Left renal pelvis (tissue), 4 donors: ENCODE measurements at regions not wholly inside any gene's neighbourhood (a gene's known extent, or its start where the extent isn't known, plus 50 kb on each side); places are given as distances from the start of the nearest gene placed in this dataset.

Experiments
- DNase-seq, 4 donors: peaks; one replicate each; pipeline ENCODE4 v3.0.0-alpha.2; 2013; ENCODE audit warnings: low read depth in 4 of 4, low spot score in 3 of 4

DNA sequence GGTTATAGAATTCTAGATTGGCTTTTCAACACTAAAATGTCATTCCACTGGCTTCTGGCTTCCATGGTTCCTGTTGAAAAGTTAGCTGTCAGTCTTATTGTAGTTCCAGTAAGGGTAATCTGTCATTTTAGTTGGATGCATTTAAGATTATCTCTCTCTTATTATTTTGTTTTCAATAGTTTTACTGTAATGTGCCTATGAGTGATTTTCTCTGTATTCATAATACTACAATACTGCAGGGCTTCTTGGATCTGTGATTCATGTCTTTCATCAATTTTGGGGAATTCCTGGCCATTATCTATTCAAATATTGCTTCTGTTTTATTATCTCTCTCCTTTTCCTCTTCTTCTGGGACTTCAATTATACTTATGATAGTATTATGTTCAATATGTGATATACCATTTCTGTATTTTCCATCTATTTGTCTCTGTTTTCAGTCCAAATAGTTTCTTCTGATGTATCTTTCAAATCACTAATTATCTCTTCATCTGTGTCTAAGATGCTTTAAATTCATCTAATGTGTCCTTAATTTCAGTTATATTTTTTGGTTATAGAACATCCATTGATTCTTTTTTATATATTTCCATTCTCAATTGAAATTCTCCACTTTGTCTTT lies 101.5 kb downstream of the KCTD15 start:
- no peak for DNase-seq

DNA sequence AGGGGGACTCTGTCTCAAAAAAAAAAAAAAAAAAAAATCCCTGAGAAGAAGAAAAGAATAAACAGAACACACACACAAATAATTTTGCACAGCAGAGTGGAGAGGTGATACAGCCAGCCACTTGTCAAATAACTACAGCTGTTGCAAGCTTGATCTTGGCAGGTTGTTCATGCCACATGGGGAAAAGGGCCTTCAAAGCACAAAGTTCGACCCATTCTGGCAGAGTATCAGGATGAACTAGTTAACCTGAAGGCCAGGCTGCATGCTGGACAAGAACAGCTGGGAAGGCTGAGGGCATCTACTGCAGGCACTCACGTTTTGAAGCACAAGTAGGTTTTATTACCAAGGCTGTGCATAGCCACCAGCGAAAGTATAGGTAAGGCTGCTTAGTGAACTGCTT lies 104.1 kb downstream of the KCTD15 start:
- DNase-seq, result no peak

DNA sequence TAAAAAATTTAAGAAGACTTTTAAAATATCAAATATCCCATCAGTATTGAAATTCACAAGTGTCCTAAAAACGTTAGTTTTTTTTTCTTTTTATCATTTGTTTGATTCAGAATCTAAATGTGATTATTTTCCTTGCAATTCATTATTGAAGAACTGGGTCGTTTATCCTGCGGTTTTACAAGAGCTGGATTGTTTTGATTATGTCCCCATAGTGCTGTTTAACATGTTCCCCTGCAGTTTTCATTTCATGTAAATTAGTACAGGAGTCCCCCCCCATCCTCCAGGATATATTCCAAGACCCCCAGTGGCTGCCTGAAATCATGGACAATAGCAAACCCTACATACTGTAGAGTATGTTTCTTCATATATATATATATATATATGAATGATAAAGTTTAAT lies 105.7 kb downstream of the KCTD15 start:
- no peak for DNase-seq

DNA sequence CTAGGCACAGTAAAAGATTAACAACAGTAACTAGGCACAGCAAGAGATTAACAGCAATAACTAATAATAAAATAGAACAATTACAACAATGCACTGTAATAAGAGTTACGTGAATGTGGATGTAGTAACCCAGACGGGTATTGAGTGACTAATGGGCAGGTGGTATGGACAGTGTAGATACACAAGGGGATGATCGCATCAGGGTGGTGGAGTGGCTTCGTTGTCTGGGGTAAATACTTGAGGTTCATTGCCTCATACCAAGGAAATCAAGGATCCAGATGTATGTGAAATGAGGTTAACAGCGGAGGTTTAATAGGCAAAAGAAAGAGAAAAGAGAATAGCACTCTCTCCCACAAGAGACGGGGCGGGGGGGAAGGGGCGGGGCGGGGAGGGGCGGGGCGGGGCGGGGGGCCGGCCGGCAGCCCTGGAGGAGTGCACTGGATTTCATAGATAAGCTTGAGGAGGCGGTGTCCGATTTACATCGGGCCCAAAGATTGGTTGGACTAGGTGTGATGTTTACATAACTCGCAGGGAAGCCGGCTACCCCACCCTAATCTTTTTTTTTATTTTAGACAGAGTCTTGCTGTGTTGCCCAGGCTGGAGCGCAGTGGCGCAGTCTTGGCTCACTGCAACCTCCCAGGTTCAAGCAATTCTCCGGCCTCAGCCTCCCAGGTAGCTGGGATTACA lies 106.3 kb downstream of the KCTD15 start:
- no peak for DNase-seq

DNA sequence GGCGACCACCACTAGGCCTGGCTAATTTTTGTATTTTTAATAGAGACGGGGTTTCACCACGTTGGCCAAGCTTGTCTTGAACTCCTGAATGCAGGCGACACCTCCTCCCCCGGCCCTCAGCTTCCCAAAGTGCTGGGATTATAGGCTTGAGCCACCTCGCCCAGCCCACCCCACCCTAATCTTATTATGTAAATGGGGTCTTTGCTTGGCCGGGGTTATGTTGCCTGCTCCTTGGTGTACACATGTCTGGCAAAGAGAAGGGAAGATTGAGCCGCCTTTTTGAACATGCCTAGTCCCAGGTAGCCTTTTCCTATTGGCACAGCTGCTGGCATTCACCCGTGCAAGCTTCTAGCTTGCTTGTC lies 106.8 kb downstream of the KCTD15 start:
- no peak for DNase-seq

DNA sequence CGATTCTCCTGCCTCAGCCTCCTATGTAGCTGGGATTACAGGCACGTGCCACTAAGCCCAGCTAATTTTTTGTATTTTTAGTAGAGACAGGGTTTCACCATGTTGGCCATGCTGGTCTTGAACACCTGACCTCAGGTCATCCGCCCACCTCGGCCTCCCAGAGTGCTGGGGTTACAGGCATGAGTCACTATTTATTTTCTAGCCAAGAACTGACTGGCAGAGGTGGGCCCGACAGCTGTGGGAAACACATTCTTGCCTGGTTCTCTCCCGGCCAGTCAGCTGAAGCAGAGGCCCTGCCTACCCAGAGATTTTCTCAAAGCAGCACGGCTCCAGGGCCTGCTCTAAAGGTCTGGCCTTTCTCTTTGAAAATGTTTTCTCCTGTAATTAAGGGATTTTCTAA lies 108.0 kb downstream of the KCTD15 start:
- DNase-seq, result no peak

DNA sequence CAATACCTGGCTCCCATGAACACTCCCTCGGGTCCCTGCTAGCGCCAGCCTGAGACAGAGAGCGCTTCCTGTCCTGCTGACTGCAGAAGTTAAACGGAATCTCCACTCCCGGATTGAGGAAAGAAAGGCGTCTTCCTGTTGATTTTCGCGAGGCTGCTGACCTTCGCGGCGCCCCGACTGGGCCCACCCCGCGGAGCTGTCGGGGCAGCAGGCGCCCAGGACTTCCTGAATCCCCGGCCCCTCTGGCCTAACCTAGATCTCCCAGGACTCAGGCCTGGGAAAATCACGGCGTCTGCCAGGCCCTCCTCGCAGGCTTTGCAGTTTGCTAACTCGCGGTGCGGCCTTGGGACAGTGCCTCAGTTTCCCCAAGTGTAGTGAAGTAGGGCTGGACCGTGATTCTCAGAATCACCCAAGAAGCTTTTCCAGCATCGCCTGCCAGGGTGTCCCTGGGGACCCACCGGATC lies 108.8 kb downstream of the KCTD15 start:
- DNase-seq, result no peak

DNA sequence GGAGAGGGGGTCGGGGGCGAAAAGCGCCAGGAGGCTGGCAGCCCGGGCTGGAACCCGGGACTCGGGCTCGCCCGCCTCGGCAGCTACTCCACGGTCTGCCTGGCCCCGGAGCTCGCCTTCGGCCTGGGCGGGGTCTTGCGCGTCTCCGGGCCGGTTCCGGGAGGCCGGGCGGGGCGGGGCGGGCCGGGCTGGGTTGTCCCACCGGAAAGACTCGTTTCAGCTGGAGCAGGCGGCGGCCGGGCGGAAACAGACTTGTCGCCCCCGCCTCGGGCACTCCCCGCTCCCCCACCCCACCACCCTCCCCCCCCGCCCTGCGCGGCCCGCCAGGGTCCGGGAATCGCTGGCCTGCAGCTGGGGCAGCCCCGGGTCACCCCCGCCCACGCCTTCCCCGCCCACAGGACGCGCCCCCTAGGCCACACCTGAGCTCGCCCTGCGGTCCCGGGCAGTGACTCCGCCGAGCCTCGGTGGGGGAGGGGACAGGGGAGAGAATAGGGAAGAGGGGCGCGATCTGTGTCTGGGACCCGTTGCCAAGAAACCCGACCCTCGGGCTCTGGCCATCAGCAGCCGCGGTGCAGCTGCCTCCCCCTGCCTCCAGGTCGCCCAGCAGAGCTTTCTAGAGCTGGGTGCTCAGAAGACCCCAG lies 109.4 kb downstream of the KCTD15 start:
- no peak for DNase-seq

DNA sequence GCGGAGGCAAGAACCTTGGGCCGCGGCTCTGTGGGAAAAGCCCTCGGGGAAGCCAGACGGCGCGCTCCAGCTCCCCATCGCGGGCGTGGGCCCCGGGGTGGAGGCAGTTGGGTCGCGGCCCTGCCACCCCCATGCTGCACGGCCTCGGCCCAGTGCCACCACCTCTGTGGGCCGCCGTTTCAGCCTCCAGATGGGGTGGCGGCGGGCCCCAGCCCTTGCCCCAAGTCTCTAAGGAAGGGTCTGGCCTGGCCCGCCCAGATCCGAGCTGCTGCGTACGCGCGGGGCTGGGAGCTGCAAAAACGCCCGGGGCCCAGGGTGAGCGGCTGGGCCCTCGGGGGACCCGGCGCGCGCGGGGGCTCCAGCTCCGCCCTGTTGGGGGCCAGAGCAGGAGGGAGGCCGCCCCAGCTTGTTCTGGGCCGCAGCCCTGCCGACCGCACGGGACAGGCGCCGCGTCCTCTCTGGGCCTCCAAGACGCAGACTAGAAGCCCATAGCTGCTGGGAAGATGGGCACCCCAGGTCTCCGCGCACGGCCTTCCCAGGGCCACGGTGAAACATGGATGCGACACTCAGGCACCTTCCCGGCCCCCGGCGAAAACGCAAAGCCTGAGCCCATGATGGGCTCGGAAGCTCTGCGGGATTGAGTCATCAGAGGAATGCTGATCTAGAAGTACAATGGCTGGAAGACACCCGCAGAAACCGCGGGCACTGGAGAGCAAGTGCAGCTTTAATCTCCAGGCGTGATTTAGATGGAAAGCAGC lies 110.1 kb downstream of the KCTD15 start:
- DNase-seq, result no peak

DNA sequence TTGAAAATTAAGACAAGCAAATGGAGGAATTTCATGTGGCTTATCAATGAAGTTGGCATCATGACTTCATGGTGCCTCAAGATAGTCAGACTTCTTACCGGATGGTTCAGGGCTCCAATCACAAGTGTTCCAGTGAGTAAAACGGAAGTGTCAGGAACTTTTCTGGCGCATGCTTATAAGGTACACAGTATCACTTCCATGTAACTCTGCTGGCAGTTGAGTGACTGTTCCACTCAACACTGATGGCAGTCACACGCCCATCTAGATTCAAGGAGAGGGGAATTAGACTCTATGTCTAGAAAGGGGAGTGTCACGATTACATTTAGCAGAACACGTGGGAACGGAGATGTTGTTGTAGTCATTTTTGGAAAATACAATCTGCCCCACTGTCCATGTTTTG lies 114.3 kb downstream of the KCTD15 start:
- DNase-seq, result no peak

DNA sequence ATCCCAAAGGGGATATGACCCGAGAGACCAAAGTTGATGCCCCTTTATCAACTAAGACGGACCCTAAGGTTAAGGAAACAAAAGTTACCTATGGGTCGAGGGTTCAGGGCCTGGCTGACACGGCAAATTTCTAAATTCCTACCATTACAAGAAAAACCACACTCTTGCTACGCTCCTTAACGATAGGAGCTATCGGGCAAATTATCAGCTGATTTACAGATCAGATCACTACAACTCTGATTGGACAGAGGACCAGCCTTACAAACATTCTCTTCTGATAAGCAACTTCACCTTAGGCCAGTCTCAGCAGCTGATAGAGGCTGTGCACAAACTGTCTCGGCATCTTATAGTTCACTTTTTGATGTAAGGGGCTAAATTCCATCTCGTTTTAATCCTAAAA lies 117.9 kb downstream of the KCTD15 start:
- no peak for DNase-seq

DNA sequence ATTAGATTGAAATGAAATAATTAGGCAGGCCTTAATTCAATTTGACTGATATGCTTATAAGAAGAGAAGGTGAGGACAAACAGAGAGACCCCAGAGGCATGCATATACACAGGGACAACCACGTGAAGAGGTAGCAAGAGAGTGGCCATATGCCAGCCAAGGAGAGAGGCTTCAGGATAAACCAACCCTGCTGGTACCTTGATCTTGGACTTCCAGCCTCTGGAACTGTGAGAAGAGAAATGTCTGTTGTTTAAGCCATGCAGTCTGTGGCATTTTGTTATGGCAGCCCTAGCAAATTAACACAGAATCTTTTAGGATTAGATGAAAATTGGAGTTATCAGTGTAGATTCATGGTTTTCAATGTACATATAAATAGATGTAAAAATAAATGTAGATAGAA lies 120.1 kb downstream of the KCTD15 start:
- no peak for DNase-seq

DNA sequence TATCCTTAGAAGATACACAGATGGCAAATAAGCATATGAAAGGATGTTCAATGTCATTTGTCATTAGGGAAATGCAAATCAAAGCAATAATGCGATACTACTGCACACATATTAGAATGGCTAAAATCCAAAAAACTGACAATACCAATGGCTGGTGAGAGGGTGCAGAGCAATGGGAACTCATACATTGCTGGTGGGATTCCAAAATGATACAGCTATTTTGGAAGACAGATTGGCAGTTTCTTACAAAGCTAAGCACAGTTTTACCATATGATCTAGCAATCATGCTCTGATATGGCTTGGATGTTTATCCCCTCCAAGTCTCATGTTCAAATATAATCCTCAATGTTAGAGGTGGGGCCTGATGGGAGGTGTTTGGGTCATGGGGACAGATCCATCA lies 122.6 kb downstream of the KCTD15 start:
- no peak for DNase-seq

DNA sequence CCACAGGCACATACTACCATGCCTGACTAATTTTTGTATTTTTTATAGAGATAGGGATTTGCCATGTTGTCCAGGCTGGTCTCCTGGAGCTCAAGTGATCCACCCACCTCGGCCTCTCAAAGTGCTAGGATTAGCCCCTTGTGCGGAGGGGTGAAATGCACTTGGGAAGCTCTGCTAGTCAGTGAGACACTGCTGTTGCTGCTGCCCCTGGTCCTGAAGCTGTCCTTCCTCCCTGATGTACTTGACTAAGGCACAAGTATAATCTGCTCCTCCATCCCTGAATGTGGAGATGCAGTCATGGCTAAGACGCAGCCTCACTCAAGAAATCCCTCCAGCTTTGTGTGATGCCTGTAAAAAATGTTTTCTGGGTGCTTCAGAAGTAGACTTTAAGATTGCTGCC lies 124.5 kb downstream of the KCTD15 start:
- DNase-seq, result no peak

DNA sequence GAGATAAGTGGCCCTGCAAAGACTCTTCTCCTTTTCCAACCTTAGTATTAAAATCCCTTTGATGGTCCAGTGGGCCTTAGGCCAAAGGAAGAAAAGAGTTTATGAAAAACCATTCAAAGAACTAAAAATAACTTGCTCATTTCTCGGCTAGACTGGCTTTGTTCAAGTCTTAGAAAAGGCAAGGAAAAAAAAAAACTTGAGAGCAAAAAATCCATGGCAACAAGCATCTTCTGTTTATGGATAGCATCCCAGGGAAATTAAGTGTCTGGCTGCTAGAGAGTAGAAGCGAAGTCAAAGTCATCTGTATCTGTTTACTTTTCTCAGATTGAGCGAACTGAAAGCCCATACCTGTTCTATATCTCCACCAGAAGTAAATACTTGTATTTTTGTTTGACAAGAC lies 129.6 kb downstream of the KCTD15 start:
- no peak for DNase-seq

DNA sequence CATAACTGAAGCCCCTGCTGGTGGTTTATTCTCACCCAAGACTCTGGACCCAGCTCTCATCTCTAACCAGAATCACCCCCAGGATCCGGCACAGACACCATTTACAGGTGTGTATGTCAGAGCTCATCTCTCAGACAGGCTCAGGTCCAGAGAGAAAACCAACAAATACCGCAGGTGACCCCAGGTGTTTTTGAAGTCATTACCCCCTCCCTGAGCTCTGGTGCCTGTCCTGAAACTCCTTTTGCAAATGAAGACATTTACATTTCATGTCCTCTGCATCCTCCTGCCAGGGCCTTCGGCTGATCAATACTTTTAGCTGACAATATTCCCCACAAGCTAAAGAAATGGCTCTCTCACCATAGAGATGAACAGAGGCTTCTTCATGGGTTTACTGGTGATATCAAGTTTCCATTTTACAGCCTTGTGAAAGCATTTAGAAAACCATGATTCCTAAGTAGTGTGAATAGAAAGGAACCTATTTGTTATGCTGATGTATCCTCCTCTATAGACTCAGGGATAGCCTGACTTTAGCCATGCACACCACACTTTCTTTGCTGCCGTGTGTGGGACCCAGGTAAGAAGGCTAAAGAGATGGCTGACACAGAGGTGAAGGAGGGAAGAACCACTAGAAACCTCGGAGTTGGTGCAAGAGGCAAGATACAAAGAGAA lies 131.3 kb downstream of the KCTD15 start:
- no peak for DNase-seq

DNA sequence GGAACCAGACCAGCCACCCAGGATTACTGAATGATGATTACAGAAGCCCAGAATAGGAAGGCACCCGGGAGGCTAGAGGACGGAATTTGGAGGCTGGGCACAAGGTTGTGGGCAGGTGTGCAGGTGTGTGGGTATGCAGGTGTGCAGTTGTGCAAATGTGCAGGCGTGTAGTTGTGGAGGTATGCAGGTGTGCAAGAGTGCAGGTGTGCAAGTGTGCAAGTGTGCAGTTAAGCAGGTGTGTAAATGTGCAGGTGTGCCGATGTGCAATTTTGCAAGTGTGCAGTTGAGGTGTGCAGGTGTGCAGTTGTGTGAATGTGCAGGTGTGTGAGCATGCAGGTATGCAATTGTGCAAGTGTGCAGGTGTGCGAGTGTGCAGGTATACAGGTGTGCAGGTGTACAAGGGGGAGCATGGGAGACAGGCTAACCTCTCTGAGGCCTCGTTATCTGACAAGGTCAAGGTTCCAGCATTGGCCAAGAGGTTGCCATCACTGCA lies 131.8 kb downstream of the KCTD15 start:
- DNase-seq, result no peak

DNA sequence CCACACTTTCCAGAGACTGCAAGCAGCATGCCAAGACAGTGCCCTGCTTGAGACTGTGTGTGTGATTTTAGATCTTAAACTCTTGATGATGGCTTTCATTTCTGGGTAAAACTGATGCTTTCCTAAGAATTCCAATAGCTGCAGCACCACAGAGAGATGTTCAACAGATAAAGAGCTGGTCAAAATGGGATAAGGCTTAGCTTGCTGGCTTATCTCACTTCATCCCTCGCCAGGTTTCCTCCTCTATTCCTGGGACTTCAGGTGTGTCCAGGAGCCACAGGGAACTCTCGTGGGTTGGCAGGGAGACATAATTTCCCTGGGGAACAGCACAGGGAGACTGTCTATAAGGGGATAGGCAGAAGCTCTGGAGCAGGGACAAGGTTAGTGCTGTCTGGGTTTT lies 137.3 kb downstream of the KCTD15 start:
- no peak for DNase-seq

DNA sequence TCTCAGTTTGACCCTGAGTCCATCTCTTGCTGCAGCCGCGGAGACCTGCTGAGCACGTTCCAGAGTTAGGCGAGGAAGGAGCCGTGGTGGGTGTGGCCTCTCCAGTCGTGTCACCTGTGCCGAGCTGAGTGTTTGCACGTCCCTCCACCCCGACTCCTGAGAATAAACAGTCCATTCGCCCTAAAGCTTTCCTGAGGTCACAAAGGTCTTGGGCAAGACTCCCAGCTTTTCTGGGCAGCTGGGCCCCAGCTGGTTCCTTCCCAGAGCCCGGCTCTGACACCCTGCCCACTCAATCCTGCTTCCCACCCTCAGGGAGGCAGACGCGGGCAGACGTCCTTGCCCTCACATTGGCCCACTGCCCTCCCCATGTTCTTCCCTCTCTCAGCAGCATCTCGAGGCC lies 142.2 kb downstream of the KCTD15 start:
- no peak for DNase-seq

DNA sequence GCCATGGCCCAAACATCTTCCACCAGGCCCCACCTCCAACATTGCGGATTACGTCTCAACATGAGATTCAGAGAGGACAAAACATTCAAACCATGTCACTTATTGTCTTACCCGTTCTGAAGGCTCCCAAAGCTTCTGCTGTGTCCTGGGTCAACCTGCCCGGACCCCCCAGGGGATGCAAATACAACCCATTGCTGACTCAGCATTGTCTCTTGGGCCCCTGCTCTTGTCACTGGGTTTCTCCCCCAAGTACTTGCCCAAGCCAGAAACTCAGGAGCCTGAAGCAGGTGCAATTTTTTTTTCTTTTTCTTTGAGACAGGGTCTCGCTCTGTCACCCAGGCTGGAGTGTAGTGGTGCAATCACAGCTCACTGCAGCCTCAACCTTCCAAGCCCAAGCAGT lies 144.5 kb downstream of the KCTD15 start:
- DNase-seq, result no peak
